Gastroesophageal sphincter (tissue), 4 donors: ENCODE measurements at regions not wholly inside any gene's neighbourhood (a gene's known extent, or its start where the extent isn't known, plus 50 kb on each side); places are given as distances from the start of the nearest gene placed in this dataset.
"Not testable (repeated sequence)": the region's sequence is repeated elsewhere in the genome, so short reads cannot be mapped to it uniquely, and the experiment has no call there.

Source experiments
- ATAC-seq: fragments of 150-250 bp; one replicate; pipeline ENCODE4 v1.9.1; 2016; ENCODE audit warnings: mild to moderate bottlenecking, moderate library complexity
- H3K27ac ChIP-seq, 4 donors: fragments of 200-600 bp; sonication (generic) in 3 of 4; 1 replicate in 3 of 4; 2 replicates in 1 of 4; pipeline ENCODE4 v1.5.1; 2016 to 2019
- H3K27me3 ChIP-seq: fragments of 200-600 bp; sonication (generic); one replicate; pipeline ENCODE4 v1.5.1; 2019
- H3K36me3 ChIP-seq, 2 donors: fragments of 200-600 bp; sonication (generic); one replicate each; pipeline ENCODE4 v1.5.1; 2019; ENCODE audit warnings: control low read depth in 1 of 2
- H3K4me1 ChIP-seq, 3 donors: fragments of 200-600 bp; sonication (generic); 1 replicate in 2 of 3; 2 replicates in 1 of 3; pipeline ENCODE4 v1.5.1; 2016 to 2019; ENCODE audit warnings: control low read depth in 2 of 3
- H3K4me3 ChIP-seq, 2 donors: fragments of 200-600 bp; sonication (generic); one replicate each; pipeline ENCODE4 v1.5.1; 2019; ENCODE audit warnings: mild to moderate bottlenecking in 1 of 2, moderate library complexity in 1 of 2
- H3K9me3 ChIP-seq, 3 donors: fragments of 200-600 bp; sonication (generic); one replicate each; pipeline ENCODE4 v1.5.1; 2017 to 2019; ENCODE audit warnings: control low read depth in 2 of 3
- CTCF ChIP-seq, 4 experiments: fragments of 200-600 bp in 2 of 4; fragments of 450-650 bp in 2 of 4; sonication (generic) in 1 of 4; IDR thresholded peaks; one replicate each; pipeline ENCODE4 v1.5.1; 2017 to 2019; ENCODE audit warnings: antibody characterized with exemption in 4 of 4, mild to moderate bottlenecking in 2 of 4, moderate library complexity in 2 of 4
- EP300 ChIP-seq: sonication (generic); formaldehyde crosslinking; IDR thresholded peaks from one replicate; pipeline ENCODE4 v1.6.1; 2017; ENCODE audit warnings: antibody characterized with exemption, mild to moderate bottlenecking
- POLR2A ChIP-seq, 2 donors: fragments of 450-650 bp; IDR thresholded peaks; one replicate each; pipeline ENCODE4 v1.6.1; 2017; ENCODE audit warnings: antibody characterized with exemption in 2 of 2, mild to moderate bottlenecking in 2 of 2, moderate library complexity in 1 of 2
- POLR2AphosphoS5 ChIP-seq: sonication (generic); formaldehyde crosslinking; IDR thresholded peaks from one replicate; pipeline ENCODE4 v1.6.1; 2017; ENCODE audit warnings: antibody characterized with exemption
- WGBS, 2 donors: methylation state at CpG; one replicate each; pipeline ENCODE4 v1.1.5; 2018; ENCODE audit warnings: low coverage in 1 of 2; 5-methylcytosine and 5-hydroxymethylcytosine counted together

GRCh38 chr1:220942278-220942677 is 63.0 kb downstream of the HLX start:
- WGBS, 2 donors: 87 to 91% methylated on average over 5 of the region's 5 CpGs
- H3K27ac ChIP-seq: no peak overlapping the region
- TF ChIP-seq POLR2AphosphoS5: no peak
- TF ChIP-seq CTCF (IDR thresholded peaks at IDR 0.05): no peak
- TF ChIP-seq POLR2A (IDR thresholded peaks at IDR 0.05): no peak
- TF ChIP-seq EP300: no peak
- no peaks in the 10 kb centered on the region for H3K36me3 ChIP-seq
- H3K4me1 ChIP-seq: peaks cover 0 to 5% (median 0%) of the 10 kb centered on the region in 3 donors
- no peaks in the 10 kb centered on the region for H3K9me3 ChIP-seq
- no peaks in the 10 kb centered on the region for H3K27me3 ChIP-seq
- H3K4me3 ChIP-seq: no peak overlapping the region
- ATAC-seq: no peak

DNA sequence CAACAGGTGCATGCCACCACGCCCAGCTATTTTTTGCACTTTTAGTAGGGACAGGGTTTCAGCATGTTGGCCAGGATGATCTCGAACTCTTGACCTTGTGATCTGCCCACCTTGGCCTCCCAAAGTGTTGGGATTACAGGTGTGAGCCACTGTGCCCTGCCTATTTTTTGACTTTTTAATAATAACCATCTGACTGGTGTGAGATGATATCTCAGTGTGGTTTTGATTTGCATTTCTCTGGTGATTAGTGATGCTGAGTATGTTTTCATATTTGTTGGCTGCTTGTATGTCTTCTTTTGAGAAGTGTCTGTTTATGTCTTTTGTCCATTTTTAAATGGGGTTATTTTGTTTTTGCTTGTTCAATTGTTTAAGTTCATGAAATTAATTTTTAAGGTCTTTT is 63.7 kb downstream of the HLX start:
- H3K4me3 ChIP-seq, H3K27me3 ChIP-seq, H3K9me3 ChIP-seq, H3K4me1 ChIP-seq, ATAC-seq, H3K27ac ChIP-seq, H3K36me3 ChIP-seq: not testable (repeated sequence)
- WGBS, 2 donors: 90 to 93% methylated on average over 2 of the region's 2 CpGs

DNA sequence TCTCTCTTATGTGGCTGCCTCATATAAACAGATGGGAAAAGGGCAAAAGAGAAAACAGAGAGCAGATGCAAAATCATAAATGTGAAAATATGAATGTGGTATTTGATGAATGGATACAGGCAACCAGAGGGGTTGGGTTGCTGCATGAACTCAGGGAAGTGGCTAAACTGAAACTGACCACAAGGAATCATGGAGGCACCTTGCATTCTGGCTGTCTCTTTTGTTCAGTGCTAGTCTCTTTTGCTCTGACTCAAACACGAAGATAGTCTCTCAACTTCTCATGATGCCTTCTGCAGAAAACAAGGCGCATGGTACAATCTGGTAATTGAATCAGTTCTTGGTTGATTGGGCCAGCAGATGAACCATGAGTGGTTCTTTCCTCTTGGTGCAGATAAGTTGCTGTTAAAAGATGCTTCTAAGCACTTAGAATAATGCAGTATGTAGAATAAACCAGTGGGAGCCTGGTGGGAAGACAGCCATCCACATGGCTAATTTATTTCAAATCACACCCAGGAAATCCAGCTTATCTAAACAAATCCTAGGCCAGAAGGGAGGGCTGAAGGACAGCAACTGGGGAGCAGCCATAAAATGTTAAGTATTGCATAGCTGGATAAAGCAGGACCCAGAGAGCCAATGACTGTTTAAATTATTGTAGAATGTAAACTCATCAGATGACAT is 64.2 kb downstream of the HLX start:
- no peak overlapping the region for H3K27ac ChIP-seq
- no peak for TF ChIP-seq EP300
- TF ChIP-seq POLR2AphosphoS5: no peak
- TF ChIP-seq CTCF (IDR thresholded peaks at IDR 0.05): no peak
- TF ChIP-seq POLR2A (IDR thresholded peaks at IDR 0.05): no peak
- no peak for ATAC-seq
- no peaks in the 10 kb centered on the region for H3K36me3 ChIP-seq
- H3K4me1 ChIP-seq: peaks cover 0 to 5% (median 0%) of the 10 kb centered on the region in 3 donors
- H3K4me3 ChIP-seq: no peak overlapping the region
- no peaks in the 10 kb centered on the region for H3K27me3 ChIP-seq
- H3K9me3 ChIP-seq: no peaks in the 10 kb centered on the region
- 21% methylated on average over 2 of the region's 2 CpGs; no CpG with 5 or more reads in 1 of the 2 donors for WGBS, 2 donors

- peaks cover 0 to 10% (median 0%) of the 10 kb centered on the region in 3 donors for H3K9me3 ChIP-seq
- no peak for ATAC-seq
- TF ChIP-seq POLR2A (IDR thresholded peaks at IDR 0.05): no peak
- TF ChIP-seq CTCF (IDR thresholded peaks at IDR 0.05): no peak
- no peak for TF ChIP-seq EP300
- no peak for TF ChIP-seq POLR2AphosphoS5
- no peaks in the 10 kb centered on the region for H3K4me1 ChIP-seq
- no peaks in the 10 kb centered on the region for H3K36me3 ChIP-seq
- H3K27ac ChIP-seq: no peak overlapping the region
- no peak overlapping the region for H3K4me3 ChIP-seq
- H3K27me3 ChIP-seq: no peaks in the 10 kb centered on the region
Measured at GRCh38 chr1:220950576-220950975, 71.3 kb downstream of the HLX start.

- Histone ChIP-seq H3K27ac (no peak overlapping the region), H3K4me3 (no peak overlapping the region), H3K27me3 (no peaks in the 10 kb centered on the region), H3K4me1 (no peaks in the 10 kb centered on the region), H3K9me3 (peaks cover 0 to 10% (median 0%) of the 10 kb centered on the region in 3 donors), H3K36me3 (no peaks in the 10 kb centered on the region)
- WGBS, 2 donors: 23 to 27% methylated on average over 3 of the region's 3 CpGs
- TF ChIP-seq POLR2A (IDR thresholded peaks at IDR 0.05) (no peak), POLR2AphosphoS5 (no peak), CTCF (IDR thresholded peaks at IDR 0.05) (no peak), EP300 (no peak)
- ATAC-seq: no peak
Measured at GRCh38 chr1:220952961-220953643, 73.9 kb downstream of the HLX start.
